SK-MEL-5 (cell line): ENCODE measurements at regions not wholly inside any gene's neighbourhood (a gene's known extent, or its start where the extent isn't known, plus 50 kb on each side); places are given as distances from the start of the nearest gene placed in this dataset.

ENCODE experiments used
- DNase-seq: peaks from one replicate; pipeline ENCODE4 v3.0.0-alpha.2; 2016; ENCODE audit warnings: low read depth, low spot score
- in situ Hi-C: cut with HindIII; loops from 2 replicates; pipeline ENCODE4 v1.10.0; 2016; ENCODE audit warnings: low sequenced_read_pairs, high pct_unique_total_duplicates, low pct_unique_long_range_greater_than_20kb

DNA sequence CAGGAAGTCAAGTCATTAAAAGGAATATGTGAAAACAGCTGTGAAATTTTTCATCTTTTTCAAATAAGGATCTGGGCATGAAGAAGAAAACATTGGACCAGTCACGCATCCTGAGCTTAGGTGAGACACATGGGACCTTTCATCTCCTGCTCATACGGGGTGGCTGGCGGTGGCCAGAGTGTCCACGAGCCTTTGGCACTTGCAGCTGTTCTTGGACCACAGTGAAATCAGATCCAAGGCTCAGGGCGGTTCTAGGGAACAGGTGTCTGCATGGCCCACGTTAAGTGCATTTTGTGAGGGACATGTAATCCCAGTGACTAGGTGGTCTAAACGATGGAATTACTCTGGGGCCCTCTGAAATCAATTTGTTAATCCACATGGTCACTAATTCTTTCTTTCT, 212.7 kb upstream of the COPS8 start:
- in situ Hi-C loops: no loop called here
- DNase-seq: no peak

DNA sequence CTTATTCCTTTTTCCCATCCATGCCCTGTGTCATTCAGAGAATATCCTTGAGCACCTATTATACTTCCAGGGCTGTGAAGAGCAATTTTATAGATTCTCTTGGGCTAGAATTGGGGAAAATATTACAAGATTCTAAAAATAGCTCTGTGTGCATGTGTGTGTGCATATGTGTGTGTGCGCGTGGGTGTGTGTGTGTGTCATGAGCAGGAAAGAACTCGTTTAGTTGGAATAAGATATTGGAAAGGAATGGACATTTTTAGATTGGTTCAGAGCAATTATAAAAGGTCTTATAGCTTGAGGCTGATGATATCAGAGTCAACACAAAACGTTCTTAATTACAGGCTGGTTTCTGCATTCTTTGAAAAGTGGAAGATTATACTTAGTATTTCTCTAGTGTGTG, 212.1 kb upstream of the COPS8 start:
- no peak for DNase-seq
- in situ Hi-C loops: no loop called here

DNA sequence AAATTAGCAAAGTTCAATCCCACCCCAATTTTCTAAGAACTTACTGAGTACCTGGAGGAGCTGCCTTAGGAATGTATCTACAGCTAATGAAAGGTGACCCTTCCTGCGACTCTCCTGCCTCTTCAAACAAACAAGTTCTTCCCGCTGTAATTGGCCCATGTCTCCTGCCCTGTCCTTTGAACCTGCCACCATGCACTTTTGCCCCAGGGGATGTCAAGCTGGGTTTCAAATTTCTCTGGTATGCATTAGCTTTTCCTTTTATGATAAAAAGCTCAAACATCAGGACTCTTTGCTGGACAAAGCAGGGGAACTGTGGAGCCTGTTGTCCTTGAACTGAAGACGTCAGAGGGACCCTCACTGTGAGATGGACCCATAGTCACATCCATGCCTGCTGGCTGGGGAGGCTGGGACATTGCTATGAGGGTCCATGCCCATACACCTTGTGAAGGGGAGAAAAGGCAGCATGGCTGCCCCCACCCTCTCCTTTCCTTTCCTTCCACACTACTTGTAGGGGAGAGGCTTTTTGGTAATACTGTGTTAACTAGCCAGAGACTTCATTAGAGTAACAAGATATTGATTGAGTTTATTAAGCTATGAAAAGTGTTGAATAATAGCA, 210.7 kb upstream of the COPS8 start:
- DNase-seq: no peak
- in situ Hi-C loops: no loop called here

DNA sequence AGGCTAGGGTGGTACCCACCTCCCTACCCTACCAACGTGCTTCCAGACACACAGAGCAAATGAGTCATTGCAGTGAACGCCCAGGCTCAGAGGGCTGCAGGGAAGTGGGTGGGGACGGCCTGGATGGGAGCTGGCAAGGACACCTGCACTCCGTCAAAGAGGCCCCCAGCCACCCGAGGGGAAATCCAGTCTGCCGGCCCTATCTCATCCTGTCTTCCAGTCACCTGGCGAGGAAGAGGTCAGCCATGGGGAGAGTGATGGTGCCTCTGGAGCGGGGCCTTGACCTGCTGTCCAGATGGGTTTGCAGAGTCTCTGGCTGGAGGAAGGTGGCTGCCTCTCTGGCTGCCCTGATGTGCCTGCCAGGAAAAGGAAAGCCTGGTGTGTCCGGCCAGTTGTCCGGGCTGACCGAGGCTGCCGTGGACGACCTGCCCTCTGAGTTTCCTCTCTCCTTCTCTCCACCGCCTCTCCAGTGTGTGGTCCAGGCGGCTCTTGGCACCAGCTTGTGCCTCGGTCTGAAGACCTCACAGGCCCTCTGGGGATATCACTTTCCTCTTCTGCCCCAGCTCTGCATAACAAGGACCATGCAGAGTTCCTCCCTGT, 209.7 kb upstream of the COPS8 start:
- DNase-seq: no peak
- in situ Hi-C loops: no loop called here

DNA sequence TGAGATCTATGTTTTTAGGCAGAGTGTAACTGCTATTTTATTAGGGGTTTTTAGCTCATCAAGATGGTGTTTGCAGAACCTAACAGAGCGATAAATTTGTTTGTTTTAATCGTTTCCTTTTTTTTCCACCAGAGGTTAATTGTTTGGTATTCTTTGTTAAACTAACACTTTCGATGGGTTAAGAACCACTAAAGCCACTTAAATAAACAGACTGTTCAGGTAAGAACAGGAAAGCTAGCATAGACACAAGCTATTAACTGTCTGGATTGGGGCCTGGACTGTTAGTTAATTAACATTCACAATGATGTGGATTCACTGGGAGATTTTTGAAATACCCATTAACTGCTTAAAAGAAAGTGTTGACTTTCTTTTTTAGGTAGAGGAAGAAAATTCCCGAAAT, 209.0 kb upstream of the COPS8 start:
- no peak for DNase-seq
- in situ Hi-C loops: no loop called here

DNA sequence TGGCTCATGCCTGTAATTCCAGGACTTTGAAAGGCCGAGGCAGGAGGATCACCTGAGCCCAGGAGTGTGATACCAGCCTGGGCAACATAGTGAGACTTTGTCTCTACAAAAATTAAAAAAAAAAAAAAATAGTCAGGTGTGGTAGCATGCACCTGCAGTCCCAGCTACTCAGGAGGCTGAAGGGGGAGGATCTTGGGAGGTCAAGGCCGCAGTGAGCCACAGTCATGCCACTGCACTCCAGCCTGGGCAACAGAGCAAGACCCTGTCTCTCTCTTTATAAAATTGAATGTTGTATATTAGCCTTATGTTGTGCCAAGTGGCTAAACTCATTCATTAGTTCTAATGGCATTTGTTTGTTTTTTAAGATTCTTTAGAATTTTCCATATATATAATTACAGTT, 207.7 kb upstream of the COPS8 start:
- in situ Hi-C loops: no loop called here
- no peak for DNase-seq

DNA sequence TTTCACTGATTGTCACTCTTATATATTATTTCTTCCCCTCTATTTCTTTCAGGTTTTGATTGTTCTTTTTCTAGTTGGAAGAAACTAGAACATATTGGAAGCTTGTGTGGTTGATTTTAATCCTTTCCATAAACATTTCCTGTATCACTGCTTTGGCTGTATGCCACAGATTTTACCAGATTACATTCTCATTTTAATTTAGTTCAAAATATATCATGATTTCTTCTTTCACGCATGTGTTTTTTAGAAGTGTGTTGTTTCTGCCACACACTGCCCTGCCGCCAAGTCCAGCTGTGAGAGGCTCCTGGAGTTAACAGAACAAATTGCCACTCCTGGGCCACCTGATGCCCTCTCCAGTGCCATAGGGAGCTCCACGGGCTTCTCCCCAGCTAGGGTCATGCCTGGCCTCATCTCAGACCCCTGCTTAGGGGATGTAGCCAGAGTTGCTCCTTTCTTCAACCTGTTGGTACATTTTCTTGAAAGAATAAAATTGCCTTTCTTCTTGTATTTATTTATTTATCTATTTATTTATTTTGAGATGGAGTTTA, 206.2 kb upstream of the COPS8 start:
- in situ Hi-C loops: no loop called here
- DNase-seq: no peak

DNA sequence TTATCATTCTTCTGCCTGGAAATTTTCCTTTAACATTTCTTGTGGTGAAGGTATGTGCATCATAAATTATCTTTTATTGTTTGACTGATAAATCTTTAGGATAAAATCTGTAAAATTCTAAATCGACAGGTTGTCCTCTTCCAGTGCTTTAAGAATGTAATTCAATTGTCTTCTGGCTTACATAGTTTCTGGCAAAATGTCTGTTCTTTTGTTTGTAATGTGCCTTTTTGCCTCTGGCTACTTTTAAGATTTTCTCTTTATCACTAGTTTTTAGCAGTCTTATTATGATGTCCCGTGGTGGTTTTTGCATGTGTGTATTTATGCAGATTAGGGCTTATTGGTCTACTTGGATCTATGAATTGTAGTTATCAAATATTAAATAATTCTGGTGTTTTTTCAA, 203.6 kb upstream of the COPS8 start:
- no peak for DNase-seq
- in situ Hi-C loops: no loop called here

DNA sequence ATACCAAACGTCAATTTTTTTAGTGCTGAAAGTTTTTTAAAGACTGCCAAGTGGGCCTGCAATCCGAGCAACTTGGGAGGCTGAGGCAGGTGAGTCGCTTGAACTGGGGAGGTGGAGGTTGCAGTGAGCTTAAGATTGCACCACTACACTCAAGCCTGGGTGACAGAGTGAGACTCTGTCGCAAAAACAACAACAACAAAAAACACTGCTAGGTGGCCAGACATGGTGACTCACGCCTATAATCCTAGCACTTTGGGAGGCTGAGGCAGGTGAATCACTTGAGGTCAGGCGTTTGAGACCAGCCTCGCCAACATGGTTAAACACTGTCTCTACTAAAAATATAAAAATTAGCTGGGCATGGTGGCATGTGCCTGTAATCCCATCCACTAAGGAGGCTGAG, 202.8 kb upstream of the COPS8 start:
- no peak for DNase-seq
- in situ Hi-C loops: no loop called here

DNA sequence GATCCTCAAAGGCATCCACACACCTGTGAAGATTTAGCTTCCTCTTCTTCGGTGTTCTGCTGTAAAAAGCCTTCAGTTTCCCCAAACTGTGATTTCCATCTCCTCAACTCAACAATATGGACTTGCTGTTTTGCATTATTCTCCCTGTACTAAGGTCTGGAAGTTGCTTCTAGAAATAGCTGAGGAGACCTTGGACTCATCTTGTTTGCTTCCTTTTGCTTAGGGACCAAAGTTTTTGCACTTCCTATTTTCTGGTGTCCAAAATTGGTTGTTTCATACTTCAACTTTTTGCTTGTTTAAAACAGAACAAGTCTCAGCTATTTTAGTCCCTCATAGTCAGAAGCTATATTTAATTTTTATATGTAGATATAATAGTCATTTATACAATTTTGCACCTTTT, 201.9 kb upstream of the COPS8 start:
- in situ Hi-C loops: no loop called here
- DNase-seq: no peak

DNA sequence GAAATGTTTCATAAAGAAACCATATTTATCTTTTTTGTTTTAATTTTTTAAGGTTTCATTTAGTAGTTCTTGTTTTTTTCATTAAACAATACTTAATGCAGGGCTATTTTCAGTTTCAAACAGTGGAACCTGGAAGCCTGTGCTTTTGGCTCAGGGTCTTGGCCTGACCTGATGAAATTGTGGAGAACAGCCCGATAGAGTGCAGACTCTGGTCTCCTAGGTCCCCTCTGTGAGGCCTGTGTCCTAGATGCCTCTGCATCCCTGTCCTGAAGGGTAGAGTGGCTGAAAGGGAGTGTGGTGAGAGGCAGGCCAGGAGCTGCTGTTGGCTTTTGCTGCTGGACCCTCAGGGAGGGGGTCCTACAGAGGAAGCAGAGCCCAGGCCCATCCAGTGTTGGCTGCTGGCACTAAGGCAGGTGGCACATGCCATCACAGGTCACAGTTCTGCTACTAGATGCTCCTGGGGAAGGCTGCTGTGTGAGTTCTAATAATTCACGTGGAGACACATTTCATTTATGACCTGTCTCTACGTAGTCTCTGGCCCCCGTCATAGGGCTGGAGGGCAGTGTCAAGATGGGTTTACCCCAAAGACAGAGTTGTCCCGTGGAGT, 201.0 kb upstream of the COPS8 start:
- in situ Hi-C loops: no loop called here
- no peak for DNase-seq

DNA sequence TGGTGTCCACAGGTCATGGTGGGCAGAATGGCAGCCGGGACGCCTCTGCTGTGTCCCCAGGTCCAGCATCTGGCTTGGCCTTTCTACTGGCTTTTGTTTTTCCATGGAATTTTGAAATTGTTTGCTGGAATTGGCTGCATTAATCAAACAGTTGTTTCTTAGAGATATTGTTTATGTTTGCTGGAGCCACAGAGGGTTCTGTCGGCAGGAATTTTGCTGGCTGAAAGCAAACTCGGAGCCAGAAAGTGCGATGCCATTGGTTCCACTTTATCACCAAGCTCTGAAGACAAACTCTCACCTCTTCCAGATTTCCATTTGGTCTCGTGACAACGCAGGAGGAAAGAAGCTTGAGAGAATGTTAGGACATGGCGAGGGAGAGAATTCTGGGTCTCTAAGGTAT, 199.2 kb upstream of the COPS8 start:
- DNase-seq: no peak
- in situ Hi-C loops: no loop called here

DNA sequence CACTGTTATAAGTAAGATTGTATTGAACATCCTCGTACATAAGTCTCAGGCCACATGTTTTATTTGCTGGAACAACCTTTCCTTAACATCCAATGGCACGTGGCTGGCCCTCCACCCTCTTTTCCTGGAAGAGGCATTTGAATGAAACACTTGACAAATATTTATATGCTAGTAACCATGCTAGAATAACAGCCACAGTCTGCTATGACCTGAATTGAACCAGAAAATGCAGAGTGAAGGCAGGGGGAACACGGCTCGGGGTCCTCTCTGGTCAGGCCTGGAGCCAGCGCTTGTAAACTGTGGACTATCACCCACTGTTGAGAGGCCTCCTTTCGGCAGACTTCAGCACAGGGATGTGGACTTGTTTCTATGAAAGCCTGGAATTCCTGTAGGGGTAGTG, 198.2 kb upstream of the COPS8 start:
- in situ Hi-C loops: no loop called here

DNA sequence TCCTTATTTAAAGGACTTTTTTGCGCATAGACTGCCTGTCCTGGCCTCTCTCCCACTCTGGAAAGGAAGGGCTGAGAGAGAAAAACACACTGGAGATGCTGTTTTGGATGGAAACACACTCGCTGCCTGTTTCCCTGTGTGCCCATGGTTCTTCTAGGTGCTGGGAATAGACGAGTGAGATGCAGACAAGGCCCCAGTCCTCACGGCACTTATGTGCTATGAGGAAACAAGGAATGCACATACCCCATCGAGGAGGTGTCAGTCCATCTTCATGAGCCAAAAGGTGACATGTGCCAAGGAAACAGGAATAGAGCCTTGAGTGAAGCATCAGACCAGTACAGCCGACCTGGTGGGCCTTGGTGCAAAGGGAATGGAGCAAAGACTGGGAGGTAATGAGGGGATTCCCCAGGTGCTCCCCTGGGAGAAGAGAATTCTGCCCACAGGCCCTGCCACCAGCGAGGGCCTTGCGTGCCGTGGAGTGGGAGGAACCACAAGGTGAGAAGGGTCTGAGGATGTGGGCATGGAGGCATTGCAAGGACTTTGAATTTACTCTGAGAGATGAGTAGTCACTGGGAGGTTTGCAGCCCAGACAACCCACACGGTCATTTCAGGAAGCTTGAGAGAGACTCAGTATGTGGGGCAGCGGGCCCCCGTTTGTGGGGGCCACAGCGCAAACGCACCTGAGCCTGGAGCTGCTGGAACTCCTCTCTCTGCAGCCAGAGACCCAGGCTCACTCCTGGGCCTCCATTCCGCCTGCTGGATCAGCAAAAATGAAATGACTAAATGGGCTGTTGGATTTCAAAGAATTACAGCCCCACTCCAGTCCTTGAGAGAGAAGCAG, 197.5 kb upstream of the COPS8 start:
- no peak for DNase-seq
- in situ Hi-C loops: no loop called here

More for the DNA sequence above, 198.2 kb upstream of the COPS8 start:
- no peak for DNase-seq

DNA sequence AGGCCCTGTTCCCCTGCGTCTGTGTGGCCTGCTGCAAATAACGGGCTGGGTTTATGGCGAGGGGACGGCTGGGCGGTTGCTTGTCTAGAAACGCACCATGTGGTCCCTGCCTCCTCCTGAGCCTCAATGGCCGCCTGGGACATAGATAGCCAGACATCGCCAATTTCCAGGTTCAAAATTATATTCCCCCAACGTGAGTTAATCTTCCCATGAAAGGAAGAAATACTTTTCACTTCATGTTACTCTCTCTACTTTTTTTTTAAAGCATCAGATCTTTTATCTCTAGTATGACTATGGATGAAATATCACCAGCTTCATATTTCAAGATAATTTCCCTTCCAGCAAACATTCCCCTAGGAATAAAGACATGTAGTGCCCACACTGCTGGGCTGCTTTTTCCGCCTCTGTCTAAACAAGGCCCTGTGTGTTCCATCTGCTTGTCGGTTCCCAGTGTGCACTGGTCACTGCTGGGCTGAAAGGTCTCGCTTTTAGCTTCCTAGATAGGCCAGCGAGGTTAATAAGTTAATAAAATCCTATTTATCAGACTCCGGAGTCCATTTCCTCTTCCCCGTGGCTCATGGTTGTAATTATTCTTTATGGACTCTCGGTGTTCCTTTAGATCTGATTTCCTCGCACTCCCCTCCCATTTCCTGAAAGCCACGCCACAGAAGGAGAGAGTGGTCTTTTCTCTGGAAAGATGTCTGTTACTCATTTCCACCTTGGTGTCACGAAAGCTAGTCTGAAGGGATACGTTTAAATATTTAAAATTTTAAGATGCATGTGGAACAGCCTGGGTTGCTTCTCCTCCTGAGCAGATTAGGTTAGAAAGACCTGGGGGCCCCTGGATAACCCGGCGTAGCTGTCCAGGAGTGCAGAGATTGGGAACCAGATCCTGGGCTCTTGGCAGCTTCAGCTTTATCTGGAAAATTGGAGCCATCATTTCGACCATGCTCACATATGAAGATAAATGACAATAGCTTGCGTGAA, 196.6 kb upstream of the COPS8 start:
- DNase-seq: no peak
- in situ Hi-C loops: no loop called here

DNA sequence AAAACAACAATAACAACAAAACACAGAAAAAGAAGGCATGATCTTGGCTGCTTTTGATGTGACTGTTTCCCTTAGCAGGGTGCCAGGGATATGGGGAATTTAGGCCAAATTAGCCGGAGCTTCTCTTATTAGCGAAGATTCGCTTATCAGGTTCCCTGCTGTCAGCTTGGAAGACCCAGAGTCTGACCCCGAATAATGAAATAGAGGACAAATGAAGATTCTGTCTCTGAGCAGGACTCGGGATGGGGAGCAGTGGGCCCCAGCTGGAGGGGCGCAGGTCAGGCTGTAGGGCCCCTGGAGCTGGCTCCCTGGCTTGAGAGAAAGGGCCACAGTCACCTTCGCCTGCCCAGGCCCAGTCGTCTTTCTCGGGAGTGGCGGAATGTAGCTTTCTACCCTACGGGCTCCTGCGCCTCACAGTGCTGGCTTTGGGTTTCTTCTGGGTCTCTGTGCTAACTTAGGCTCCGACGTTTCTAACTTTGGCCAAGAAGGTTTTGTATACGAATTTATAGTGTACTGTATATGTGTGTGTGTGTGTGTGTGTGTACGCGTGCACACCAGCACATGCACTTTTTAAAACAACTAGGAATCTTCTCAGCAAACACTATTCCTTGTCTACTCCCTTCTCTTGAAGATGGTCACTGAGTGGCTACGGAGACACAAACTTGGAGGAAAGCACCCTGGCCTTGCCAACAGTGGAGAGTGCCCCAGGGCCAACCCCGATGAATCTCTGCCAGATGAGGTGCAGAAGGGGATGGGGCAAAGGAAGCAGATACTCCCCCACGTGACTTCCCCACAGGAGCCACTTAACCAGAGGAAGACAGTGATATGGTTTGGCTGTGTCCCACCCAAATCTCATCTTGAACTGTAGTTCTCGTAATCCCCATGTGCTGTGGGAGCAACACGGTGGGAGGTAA, 195.6 kb upstream of the COPS8 start:
- DNase-seq: no peak
- in situ Hi-C loops: no loop called here
